Activated CD4-positive, alpha-beta T cell treated with anti-CD3 and anti-CD28 coated beads for 36 hours (primary cell): ENCODE measurements at regions not wholly inside any gene's neighbourhood (a gene's known extent, or its start where the extent isn't known, plus 50 kb on each side); places are given as distances from the start of the nearest gene placed in this dataset.
"Not testable (repeated sequence)": the region's sequence is repeated elsewhere in the genome, so short reads cannot be mapped to it uniquely, and the experiment has no call there.

Source experiments
- ATAC-seq: fragments of 200-7000 bp; cut with Tn5 transposase; one replicate; pipeline ENCODE4 v1.10.0; 2021; ENCODE audit warnings: mild to moderate bottlenecking, moderate library complexity
- CTCF ChIA-PET: fragments of 350-600 bp; sonication (Branson Sonifier 250); formaldehyde crosslinking; loops from one replicate; lab custom pipeline; 2021; ENCODE audit warnings: antibody characterized with exemption; lab: Charles Lee
- POLR2A ChIA-PET: fragments of 350-600 bp; sonication (Branson Sonifier 250); formaldehyde crosslinking; loops from one replicate; lab custom pipeline; 2021; ENCODE audit warnings: antibody characterized with exemption, inconsistent platforms; lab: Charles Lee
- DNase-seq: peaks from one replicate; pipeline ENCODE4 v3.0.0-alpha.2; 2020
- H3K27ac Mint-ChIP-seq: one replicate; pipeline ENCODE4 v1.8.0; 2021; ENCODE audit warnings: mixed read lengths
- H3K27me3 Mint-ChIP-seq: one replicate; pipeline ENCODE4 v1.8.0; 2021; ENCODE audit warnings: mixed read lengths
- H3K36me3 Mint-ChIP-seq: one replicate; pipeline ENCODE4 v1.8.0; 2021; ENCODE audit warnings: low read depth, mixed read lengths
- H3K4me1 Mint-ChIP-seq: one replicate; pipeline ENCODE4 v1.8.0; 2021; ENCODE audit warnings: mixed read lengths
- H3K4me3 Mint-ChIP-seq: one replicate; pipeline ENCODE4 v1.8.0; 2021; ENCODE audit warnings: mild to moderate bottlenecking, moderate library complexity, mixed read lengths
- H3K9me3 Mint-ChIP-seq: one replicate; pipeline ENCODE4 v1.8.0; 2021; ENCODE audit warnings: low read depth, mixed read lengths
- intact Hi-C, 2 experiments: fragments of 100-400 bp; cut with DNase I in 1 of 2; cut with micrococcal nuclease in 1 of 2; formaldehyde crosslinking; loops; one replicate each; pipeline versions ENCODE4 v1.14.2 to v1.15.1; 2022 to 2024; cut with DNase I, micrococcal nuclease

DNA sequence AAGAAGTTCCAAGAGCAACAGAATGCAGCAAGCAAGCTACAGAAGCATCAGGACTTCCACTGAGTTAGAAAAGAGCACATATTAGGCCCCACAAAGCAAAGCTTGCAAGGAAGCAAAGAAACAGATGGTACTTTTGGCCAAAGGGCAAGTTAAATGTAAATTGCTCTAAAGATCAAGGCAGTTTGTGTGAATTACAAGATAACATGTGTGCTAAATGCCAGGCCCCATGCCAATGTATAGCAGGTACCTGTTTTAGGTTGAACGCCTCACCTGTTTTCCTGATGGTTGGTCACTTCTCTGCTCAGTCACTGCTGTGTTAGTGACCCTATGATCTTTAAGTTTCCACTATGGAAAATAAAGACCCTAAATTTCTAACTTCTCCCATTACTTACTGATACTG lies 606.5 kb upstream of the GYPC start:
- peaks cover 16% of the 10 kb centered on the region for H3K9me3 Mint-ChIP-seq
- no peaks in the 10 kb centered on the region for H3K36me3 Mint-ChIP-seq
- DNase-seq (no peak), ATAC-seq (no peak)
- ChIA-PET POLR2A (no interaction called here), CTCF (no interaction called here)
- H3K4me1 Mint-ChIP-seq: no peaks in the 10 kb centered on the region
- intact Hi-C loops: no loop called here
- no peaks in the 10 kb centered on the region for H3K27me3 Mint-ChIP-seq
- no peak overlapping the region for H3K4me3 Mint-ChIP-seq
- no peak overlapping the region for H3K27ac Mint-ChIP-seq

DNA sequence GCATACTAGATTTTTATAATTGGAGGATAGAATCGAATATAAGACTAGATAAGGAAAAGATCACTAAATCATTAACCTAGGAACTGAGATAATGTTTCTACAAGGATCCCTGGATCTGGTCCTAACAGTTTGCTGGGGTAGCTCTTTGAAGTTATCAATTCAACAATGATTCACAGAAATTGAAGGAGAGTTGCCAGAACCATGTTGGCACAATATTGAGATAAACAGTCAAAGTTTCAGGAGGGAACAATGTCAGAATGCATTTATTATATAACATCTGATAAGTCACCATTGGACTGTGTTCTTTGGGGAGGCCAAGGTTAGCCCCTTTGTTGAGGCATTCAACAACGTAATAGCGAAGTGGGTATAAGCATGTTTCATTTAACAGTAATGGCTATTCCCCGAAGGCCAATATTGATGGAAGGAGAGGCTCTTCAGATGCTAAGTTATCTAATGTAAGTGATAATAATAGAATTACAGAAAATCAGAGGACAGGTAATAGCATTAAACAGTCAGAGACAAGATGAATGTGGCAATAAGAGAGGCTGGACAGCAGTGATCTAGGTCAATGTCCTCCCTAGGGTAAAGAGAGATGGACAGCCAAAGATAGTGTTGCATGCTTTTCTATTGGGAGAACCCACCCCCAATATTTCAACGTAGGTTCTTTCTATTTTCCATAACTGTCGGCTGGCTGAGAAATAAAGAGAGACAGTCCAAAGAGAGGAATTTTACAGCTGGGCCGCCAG lies 604.8 kb upstream of the GYPC start:
- Mint-ChIP-seq H3K9me3 (peaks cover 22% of the 10 kb centered on the region), H3K36me3 (no peaks in the 10 kb centered on the region), H3K27me3 (no peaks in the 10 kb centered on the region), H3K27ac (no peak overlapping the region), H3K4me1 (no peaks in the 10 kb centered on the region), H3K4me3 (no peak overlapping the region)
- ATAC-seq (no peak), DNase-seq (no peak)
- POLR2A ChIA-PET: no interaction called here
- intact Hi-C loops: no loop called here
- CTCF ChIA-PET: no interaction called here

DNA sequence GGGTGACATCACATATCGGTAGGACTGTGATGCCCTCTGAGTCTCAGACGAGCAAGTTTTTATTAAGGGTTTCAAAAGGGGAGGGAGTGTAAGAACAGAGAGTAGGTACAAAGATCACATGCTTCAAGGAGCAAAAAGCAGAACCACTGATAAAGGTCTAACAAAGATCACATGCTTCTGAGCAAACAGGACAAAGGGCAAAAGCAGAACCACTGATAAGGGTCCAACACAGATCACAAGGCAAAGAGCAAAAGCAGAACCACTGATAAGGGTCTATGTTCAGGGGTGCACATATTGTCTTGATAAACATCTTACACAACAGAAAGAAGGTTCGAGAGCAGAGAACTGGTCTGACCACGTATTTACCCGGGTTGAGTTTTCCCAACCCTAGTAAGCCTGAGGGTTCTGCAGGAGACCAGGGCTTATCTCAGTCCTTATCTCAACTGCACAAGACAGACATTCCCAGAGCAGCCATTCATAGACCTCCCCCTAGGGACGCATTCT lies 604.2 kb upstream of the GYPC start:
- POLR2A ChIA-PET: interaction anchor here (0.9 kb wide), 1 partner anchor 1961 kb away, joined by 3 read pairs; no protein-coding TSS in a partner anchor
- H3K4me1 Mint-ChIP-seq, ATAC-seq, DNase-seq, intact Hi-C loops, H3K27ac Mint-ChIP-seq, H3K36me3 Mint-ChIP-seq, H3K4me3 Mint-ChIP-seq, H3K27me3 Mint-ChIP-seq, CTCF ChIA-PET: not testable (repeated sequence)
- H3K9me3 Mint-ChIP-seq: peaks cover 22% of the 10 kb centered on the region

DNA sequence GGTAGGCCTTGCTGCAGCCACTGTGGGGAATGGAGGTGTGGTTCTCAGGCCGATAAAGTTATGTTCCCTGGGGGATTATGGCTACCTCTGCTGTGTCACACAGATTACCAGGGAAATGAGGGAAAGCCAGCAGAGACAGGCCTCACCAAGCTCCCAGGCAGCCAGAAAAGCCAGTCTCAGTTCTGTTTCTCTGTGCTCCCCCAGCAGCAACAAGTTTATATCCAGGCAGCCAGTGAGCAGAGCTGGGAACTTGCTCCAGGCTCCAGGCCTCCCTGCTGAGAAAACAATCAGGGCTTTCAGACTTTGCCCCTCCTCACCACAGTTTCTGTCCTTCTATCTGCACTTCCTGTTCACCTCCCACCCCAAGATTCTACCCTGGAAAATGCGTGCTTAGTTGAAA lies 596.6 kb upstream of the GYPC start:
- DNase-seq (no peak), ATAC-seq (no peak)
- intact Hi-C loops: no loop called here
- no peak overlapping the region for H3K4me3 Mint-ChIP-seq
- POLR2A ChIA-PET: no interaction called here
- no peaks in the 10 kb centered on the region for H3K27me3 Mint-ChIP-seq
- CTCF ChIA-PET: interaction anchor here (0.6 kb wide), 1 partner anchor 458 kb away, joined by 3 read pairs; no protein-coding TSS in a partner anchor
- H3K4me1 Mint-ChIP-seq: no peaks in the 10 kb centered on the region
- H3K27ac Mint-ChIP-seq: no peak overlapping the region
- H3K36me3 Mint-ChIP-seq: no peaks in the 10 kb centered on the region
- peaks cover 28% of the 10 kb centered on the region for H3K9me3 Mint-ChIP-seq

DNA sequence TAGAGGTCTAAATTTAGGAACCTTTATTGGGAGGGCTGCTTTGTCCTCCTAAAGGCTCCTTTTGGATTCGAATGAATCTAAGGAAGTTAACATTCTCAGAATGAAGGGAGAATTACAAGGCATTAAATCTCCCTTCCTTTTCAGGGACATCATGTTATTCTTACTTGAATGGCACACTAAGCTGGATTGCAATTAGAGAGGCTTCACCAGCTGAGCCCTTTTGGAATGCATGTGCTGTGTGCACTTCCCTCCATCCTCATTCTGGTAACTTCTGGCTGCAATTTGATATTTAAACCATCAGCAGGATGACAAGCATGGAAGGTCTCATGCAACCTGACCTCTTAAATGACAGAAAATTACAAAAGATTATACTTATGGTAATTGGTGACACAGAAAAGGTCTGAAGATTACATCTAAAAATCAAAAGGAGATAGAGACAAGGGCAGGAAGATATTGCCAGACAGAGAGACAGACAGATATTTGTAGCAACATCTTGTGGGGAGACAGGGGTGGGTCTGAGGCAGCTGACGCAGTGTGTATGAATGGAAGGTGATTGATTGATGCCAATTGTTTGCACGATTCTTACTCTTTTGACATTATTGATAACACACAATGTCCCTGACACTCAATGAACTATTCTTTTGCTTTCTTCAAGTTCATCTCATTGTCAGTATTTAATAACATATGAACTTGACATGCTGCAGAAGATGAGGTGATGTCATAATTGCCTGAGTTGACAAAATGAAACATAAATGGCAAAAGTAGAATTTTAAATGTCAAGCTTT lies 570.8 kb upstream of the GYPC start:
- intact Hi-C loops: no loop called here
- Mint-ChIP-seq H3K36me3 (no peaks in the 10 kb centered on the region), H3K9me3 (no peaks in the 10 kb centered on the region), H3K4me3 (no peak overlapping the region), H3K27me3 (no peaks in the 10 kb centered on the region), H3K27ac (no peak overlapping the region), H3K4me1 (no peaks in the 10 kb centered on the region)
- DNase-seq: no peak
- no peak for ATAC-seq
- POLR2A ChIA-PET: no interaction called here
- CTCF ChIA-PET: no interaction called here

DNA sequence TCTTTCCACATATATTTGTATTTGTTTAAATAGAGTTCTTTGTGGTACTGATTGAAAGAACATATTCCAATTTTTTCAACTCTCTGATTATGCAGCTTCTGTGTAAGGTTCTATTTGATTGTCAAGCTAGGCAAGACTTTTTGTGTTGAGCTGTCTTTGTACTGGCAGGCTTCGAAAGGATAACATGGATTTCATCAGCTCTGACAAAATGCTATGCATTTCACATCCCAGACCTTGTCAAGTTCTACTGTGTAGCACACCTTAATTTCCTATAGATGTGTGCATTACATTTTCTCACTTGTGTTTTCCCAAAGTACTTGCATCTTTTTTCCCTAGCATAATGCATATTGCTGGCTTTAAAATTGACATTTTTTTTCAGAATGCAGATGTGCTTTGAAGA lies 555.0 kb upstream of the GYPC start:
- no peaks in the 10 kb centered on the region for H3K36me3 Mint-ChIP-seq
- ChIA-PET POLR2A (no interaction called here), CTCF (no interaction called here)
- no peak for ATAC-seq
- H3K27me3 Mint-ChIP-seq: no peaks in the 10 kb centered on the region
- H3K4me3 Mint-ChIP-seq: no peak overlapping the region
- DNase-seq: no peak
- H3K27ac Mint-ChIP-seq: no peak overlapping the region
- no peaks in the 10 kb centered on the region for H3K4me1 Mint-ChIP-seq
- peaks cover 4% of the 10 kb centered on the region for H3K9me3 Mint-ChIP-seq
- intact Hi-C loops: no loop called here

DNA sequence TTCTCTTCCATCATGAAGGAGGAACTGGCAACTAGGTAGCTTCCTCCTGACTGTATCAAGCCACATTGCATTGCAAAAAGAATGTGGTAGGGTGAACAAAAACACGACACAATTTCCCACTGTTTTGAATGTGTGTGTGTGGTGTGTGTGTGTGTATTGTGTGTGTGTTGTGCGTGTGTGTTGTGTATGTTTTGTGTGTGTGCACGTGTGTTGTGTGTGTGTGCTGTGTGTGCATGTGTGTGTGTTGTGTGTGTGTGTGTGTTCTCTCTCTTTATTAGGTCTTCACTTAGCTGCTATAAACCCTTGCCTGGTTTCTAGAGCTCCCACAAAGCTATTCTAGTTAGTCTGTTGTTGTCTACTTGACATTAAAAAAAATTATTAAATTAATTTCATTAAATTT lies 550.0 kb upstream of the GYPC start:
- H3K27ac Mint-ChIP-seq: no peak overlapping the region
- no peak for ATAC-seq

DNA sequence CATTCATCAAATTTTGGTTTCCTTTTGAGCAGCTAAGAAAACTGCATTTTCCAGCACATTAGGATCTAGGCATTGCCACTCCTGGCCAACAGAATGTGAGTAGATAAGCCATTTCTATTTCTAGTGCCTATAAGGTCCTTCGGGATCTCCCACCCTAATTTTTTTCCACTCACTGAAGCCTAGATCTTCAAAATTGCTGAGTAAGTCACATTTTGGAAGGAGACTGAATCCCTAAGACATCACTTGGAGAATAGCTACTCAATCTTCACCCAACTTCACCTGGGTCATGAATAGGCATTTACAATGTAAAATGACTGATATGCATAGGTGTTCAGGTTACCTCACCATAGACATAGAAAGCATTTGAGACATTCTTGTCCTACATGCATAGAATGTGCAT lies 548.1 kb upstream of the GYPC start:
- ChIA-PET CTCF (no interaction called here), POLR2A (no interaction called here)
- Mint-ChIP-seq H3K27me3 (no peaks in the 10 kb centered on the region), H3K4me1 (no peaks in the 10 kb centered on the region), H3K4me3 (no peak overlapping the region), H3K36me3 (no peaks in the 10 kb centered on the region), H3K9me3 (peaks cover 3% of the 10 kb centered on the region), H3K27ac (no peak overlapping the region)
- ATAC-seq (no peak), DNase-seq (no peak)
- intact Hi-C loops: no loop called here

More for the DNA sequence above, 550.0 kb upstream of the GYPC start:
- ChIA-PET CTCF (no interaction called here), POLR2A (no interaction called here)
- no peak for DNase-seq
- intact Hi-C loops: no loop called here
- H3K27me3 Mint-ChIP-seq: no peaks in the 10 kb centered on the region
- no peaks in the 10 kb centered on the region for H3K36me3 Mint-ChIP-seq
- no peak overlapping the region for H3K4me3 Mint-ChIP-seq
- peaks cover 6% of the 10 kb centered on the region for H3K9me3 Mint-ChIP-seq
- H3K4me1 Mint-ChIP-seq: no peaks in the 10 kb centered on the region

DNA sequence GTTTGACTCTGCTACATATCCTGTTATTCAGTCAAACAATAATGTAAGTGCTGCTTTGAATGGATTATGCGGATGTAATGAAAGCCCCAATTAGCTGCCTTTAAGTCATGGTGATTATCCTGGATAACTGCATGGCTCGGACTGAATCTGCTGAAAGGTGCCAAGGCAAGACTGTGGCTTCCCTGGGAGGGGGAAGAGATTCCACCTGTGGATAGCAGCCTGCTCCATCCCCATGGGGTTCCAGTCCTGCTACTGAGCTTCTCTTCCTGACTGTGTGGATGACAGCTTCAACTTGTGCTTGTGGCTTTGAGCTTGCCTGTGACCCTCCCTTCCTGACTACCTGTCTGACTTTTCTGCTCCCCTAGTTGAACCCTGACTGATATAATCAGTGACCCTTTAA lies 540.0 kb upstream of the GYPC start:
- DNase-seq (no peak), ATAC-seq (no peak)
- Mint-ChIP-seq H3K36me3 (no peaks in the 10 kb centered on the region), H3K27ac (no peak overlapping the region), H3K27me3 (no peaks in the 10 kb centered on the region), H3K9me3 (no peaks in the 10 kb centered on the region), H3K4me1 (no peaks in the 10 kb centered on the region), H3K4me3 (no peak overlapping the region)
- POLR2A ChIA-PET: no interaction called here
- intact Hi-C loops: no loop called here
- CTCF ChIA-PET: no interaction called here

DNA sequence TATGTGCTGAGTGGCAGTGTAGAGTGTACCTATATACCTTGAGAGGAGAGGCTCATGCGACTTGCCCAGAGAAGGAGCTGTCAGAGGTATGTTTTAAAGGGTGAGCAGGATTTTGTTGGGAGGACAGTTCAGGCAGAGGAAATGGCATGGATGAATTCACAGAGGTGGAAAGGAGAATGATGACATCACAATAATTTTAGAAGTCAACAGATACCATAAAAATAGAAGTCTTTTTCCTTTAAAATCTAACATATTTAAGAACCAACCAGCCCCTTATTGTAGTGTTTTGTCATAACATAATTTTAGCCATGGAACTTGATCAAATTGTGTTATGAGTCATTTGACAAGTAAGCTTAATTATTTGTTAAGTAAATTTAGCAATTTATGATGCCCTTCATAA lies 538.1 kb upstream of the GYPC start:
- CTCF ChIA-PET: no interaction called here
- H3K27me3 Mint-ChIP-seq: no peaks in the 10 kb centered on the region
- no peaks in the 10 kb centered on the region for H3K36me3 Mint-ChIP-seq
- no peak overlapping the region for H3K27ac Mint-ChIP-seq
- H3K9me3 Mint-ChIP-seq: no peaks in the 10 kb centered on the region
- ATAC-seq: no peak
- H3K4me1 Mint-ChIP-seq: no peaks in the 10 kb centered on the region
- H3K4me3 Mint-ChIP-seq: no peak overlapping the region
- no peak for DNase-seq
- intact Hi-C loops: no loop called here
- POLR2A ChIA-PET: no interaction called here

DNA sequence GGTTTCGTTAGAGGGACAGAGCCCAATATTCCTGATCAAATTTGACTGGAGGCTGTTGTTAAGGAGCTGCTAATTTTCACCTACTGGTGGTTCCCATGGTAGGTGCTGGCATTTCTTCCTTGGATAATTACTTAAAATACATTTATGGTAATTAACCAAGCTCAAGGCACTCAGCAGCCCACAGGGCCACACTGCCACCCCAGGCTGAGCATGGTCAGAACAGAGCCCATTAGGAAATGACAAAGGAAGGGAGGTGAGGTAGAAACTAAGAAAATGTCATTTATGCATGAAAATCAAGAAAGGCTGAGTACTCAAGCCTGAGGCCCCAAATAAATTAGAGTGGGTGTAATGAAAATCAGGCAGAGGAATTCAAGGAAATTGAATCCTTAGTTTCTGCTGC lies 510.2 kb upstream of the GYPC start:
- ATAC-seq (no peak), DNase-seq (no peak)
- no peak overlapping the region for H3K4me3 Mint-ChIP-seq
- peaks cover 12% of the 10 kb centered on the region for H3K9me3 Mint-ChIP-seq
- H3K27ac Mint-ChIP-seq: no peak overlapping the region
- ChIA-PET CTCF (no interaction called here), POLR2A (no interaction called here)
- intact Hi-C loops: no loop called here
- H3K36me3 Mint-ChIP-seq: no peaks in the 10 kb centered on the region
- H3K4me1 Mint-ChIP-seq: no peaks in the 10 kb centered on the region
- H3K27me3 Mint-ChIP-seq: peaks cover 3% of the 10 kb centered on the region

DNA sequence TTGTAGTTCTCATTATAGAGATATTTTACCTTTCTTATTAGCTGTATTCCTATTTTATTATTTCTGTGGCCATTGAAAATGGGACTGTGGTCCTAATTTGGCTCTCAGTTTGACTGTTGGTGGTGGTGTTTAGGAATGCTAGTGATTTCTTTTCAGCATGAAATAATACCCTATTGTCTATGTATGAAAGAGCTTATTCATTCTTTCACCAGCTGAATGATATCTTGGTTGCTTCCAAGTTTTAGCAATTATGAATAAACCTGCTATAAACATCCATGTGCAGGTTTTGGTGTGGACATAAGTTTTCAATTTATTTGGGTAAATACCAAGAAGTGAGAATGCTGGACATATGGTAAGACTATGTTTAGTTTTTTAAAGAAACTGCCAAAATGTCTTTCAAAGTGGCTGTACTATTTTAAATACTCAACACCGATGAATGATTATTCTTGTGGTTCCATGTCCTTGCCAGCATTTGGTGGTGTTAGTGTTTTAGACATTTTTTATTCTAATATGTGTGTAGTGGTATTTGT lies 501.6 kb upstream of the GYPC start:
- no peaks in the 10 kb centered on the region for H3K36me3 Mint-ChIP-seq
- ChIA-PET CTCF (interaction anchor here (0.5 kb wide), 1 partner anchor 1376 kb away, joined by 4 read pairs; no protein-coding TSS in a partner anchor), POLR2A (no interaction called here)
- no peaks in the 10 kb centered on the region for H3K4me1 Mint-ChIP-seq
- no peak overlapping the region for H3K4me3 Mint-ChIP-seq
- intact Hi-C loops: no loop called here
- ATAC-seq: no peak
- peaks cover 6% of the 10 kb centered on the region for H3K9me3 Mint-ChIP-seq
- H3K27me3 Mint-ChIP-seq: no peaks in the 10 kb centered on the region
- H3K27ac Mint-ChIP-seq: no peak overlapping the region
- no peak for DNase-seq
